Osteocyte (in vitro differentiated cells): ENCODE measurements at regions not wholly inside any gene's neighbourhood (a gene's known extent, or its start where the extent isn't known, plus 50 kb on each side); places are given as distances from the start of the nearest gene placed in this dataset.

Experiments used
- DNase-seq: peaks from one replicate; pipeline ENCODE4 v3.0.0; 2021; ENCODE audit warnings: mixed read lengths; ENCODE audit not compliant: unreplicated experiment; ENCODE audit errors: extremely low spot score
- H3K27ac Mint-ChIP-seq: one replicate; pipeline ENCODE4 v1.8.0; 2021; ENCODE audit warnings: mild to moderate bottlenecking, mixed read lengths; ENCODE audit not compliant: unreplicated experiment
- H3K27me3 Mint-ChIP-seq: one replicate; pipeline ENCODE4 v1.8.0; 2021; ENCODE audit warnings: mixed read lengths; ENCODE audit not compliant: unreplicated experiment
- H3K36me3 Mint-ChIP-seq: one replicate; pipeline ENCODE4 v1.8.0; 2021; ENCODE audit warnings: mixed read lengths; ENCODE audit not compliant: unreplicated experiment
- H3K4me1 Mint-ChIP-seq: one replicate; pipeline ENCODE4 v1.8.0; 2021; ENCODE audit warnings: mixed read lengths; ENCODE audit not compliant: unreplicated experiment
- H3K4me3 Mint-ChIP-seq: one replicate; pipeline ENCODE4 v1.8.0; 2021; ENCODE audit warnings: mild to moderate bottlenecking, moderate library complexity, mixed read lengths; ENCODE audit not compliant: unreplicated experiment
- H3K9me3 Mint-ChIP-seq: one replicate; pipeline ENCODE4 v1.8.0; 2021; ENCODE audit warnings: mixed read lengths; ENCODE audit not compliant: unreplicated experiment
- CTCF ChIP-seq: fragments of 200-600 bp; sonication (generic); IDR thresholded peaks from 2 replicates; pipeline ENCODE4 v1.5.0; 2021; ENCODE audit warnings: antibody characterized with exemption, mild to moderate bottlenecking, moderate library complexity

GRCh38 chr21:28325618-28326017 is 667.1 kb downstream of the LTN1 start:
- peaks cover 4% of the 10 kb centered on the region for H3K36me3 Mint-ChIP-seq
- no peaks in the 10 kb centered on the region for H3K4me1 Mint-ChIP-seq
- TF ChIP-seq CTCF = no peak
- no peak overlapping the region for H3K27ac Mint-ChIP-seq
- no peaks in the 10 kb centered on the region for H3K27me3 Mint-ChIP-seq
- H3K9me3 Mint-ChIP-seq = peaks cover 36% of the 10 kb centered on the region
- DNase-seq = no peak
- H3K4me3 Mint-ChIP-seq = no peak overlapping the region

GRCh38 chr21:28324690-28325089 is 668.0 kb downstream of the LTN1 start:
- TF ChIP-seq CTCF = no peak
- no peaks in the 10 kb centered on the region for H3K27me3 Mint-ChIP-seq
- H3K9me3 Mint-ChIP-seq = peaks cover 34% of the 10 kb centered on the region
- no peak for DNase-seq
- no peak overlapping the region for H3K4me3 Mint-ChIP-seq
- peaks cover 4% of the 10 kb centered on the region for H3K36me3 Mint-ChIP-seq
- no peaks in the 10 kb centered on the region for H3K4me1 Mint-ChIP-seq
- H3K27ac Mint-ChIP-seq = no peak overlapping the region

GRCh38 chr21:28317177-28317950 is 675.3 kb downstream of the LTN1 start:
- Mint-ChIP-seq H3K27ac (no peak overlapping the region), H3K36me3 (peaks cover 5% of the 10 kb centered on the region), H3K27me3 (no peaks in the 10 kb centered on the region), H3K4me1 (no peaks in the 10 kb centered on the region), H3K9me3 (peaks cover 27% of the 10 kb centered on the region), H3K4me3 (no peak overlapping the region)
- TF ChIP-seq CTCF = no peak
- DNase-seq = no peak

- no peak for TF ChIP-seq CTCF
- peaks cover 7% of the 10 kb centered on the region for H3K36me3 Mint-ChIP-seq
- DNase-seq = no peak
- H3K9me3 Mint-ChIP-seq = peaks cover 15% of the 10 kb centered on the region
- no peaks in the 10 kb centered on the region for H3K27me3 Mint-ChIP-seq
- no peak overlapping the region for H3K4me3 Mint-ChIP-seq
- H3K27ac Mint-ChIP-seq = no peak overlapping the region
- peaks cover 16% of the 10 kb centered on the region for H3K4me1 Mint-ChIP-seq
These were observed 681.1 kb downstream of the LTN1 start for GRCh38 chr21:28311411-28312190.

- Mint-ChIP-seq H3K4me3 (no peak overlapping the region), H3K27me3 (no peaks in the 10 kb centered on the region), H3K4me1 (peaks cover 17% of the 10 kb centered on the region), H3K36me3 (peaks cover 7% of the 10 kb centered on the region), H3K9me3 (peaks cover 15% of the 10 kb centered on the region), H3K27ac (no peak overlapping the region)
- no peak for DNase-seq
- no peak for TF ChIP-seq CTCF
These were observed 682.0 kb downstream of the LTN1 start for GRCh38 chr21:28310711-28311110.
